GM19395 (cell line): ENCODE measurements at regions not wholly inside any gene's neighbourhood (a gene's known extent, or its start where the extent isn't known, plus 50 kb on each side); places are given as distances from the start of the nearest gene placed in this dataset.

Experiments
- ATAC-seq: cut with Tn5 transposase; IDR thresholded peaks from one replicate; pipeline ENCODE4 v1.9.1; 2021; ENCODE audit warnings: mild to moderate bottlenecking, moderate library complexity; ENCODE audit not compliant: unreplicated experiment

GRCh38 chr1:192518700-192519099 is 56.9 kb upstream of the RGS1 start:
- ATAC-seq = peak; percentile 52

DNA sequence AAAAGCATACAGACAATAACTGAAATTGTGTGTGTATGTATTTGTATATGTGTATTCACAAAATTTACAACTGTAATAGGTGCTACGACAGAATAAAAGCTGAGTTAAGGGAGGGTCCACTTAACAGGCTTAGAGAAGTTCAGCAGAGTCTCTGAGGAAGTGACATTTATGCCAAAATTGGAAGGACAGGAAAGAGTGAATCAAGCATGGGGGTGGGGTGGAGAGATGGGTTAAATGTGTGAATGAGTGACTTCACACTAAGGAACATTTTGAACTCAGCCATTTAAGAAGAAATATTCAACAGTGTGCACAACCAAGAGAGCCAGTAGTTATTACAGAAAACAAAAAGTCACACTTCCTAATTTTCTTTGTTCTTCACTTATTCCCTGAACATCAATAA is 53.8 kb upstream of the RGS1 start:
- no peak for ATAC-seq

DNA sequence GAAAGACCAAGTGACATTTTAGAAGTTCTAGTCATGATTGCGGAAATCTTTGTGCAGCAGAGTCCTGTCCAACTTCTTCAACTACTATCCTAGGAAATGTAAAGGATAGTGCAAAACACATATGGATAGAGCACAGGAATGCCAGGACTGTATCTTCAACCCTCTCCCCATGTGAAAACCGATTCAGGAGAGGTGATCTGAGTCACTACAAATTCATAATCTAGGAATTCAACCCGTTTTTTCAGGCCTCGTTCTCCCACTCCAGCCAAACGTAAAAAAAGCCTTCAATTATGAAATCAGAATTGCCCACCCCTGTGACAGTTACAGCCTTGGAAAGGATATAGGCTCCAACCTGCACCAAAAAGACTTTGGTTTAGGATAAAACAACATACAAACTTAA is 52.9 kb upstream of the RGS1 start:
- ATAC-seq = no peak

DNA sequence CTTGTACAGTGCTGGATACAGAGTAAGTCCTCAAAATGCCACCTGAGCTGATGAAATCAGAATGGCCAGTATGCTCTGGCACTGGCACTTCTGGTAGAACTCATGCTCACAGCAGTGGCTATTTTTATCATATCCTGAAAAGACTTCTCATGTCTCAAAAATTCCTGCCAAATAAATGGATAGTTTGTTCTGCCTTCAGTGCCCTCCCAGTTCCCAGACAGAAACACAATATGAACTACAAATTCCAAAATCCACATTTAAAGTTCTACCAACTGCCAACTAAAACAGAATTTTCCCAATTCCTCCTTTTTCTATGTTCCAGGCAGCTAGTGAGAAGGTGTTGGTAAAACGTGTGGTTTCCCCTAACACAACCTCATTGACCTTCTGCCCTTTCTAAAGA is 51.4 kb upstream of the RGS1 start:
- no peak for ATAC-seq
